ENCODE measurements at regions not wholly inside any gene's neighbourhood (a gene's known extent, or its start where the extent isn't known, plus 50 kb on each side); places are given as distances from the start of the nearest gene placed in this dataset.

DNA sequence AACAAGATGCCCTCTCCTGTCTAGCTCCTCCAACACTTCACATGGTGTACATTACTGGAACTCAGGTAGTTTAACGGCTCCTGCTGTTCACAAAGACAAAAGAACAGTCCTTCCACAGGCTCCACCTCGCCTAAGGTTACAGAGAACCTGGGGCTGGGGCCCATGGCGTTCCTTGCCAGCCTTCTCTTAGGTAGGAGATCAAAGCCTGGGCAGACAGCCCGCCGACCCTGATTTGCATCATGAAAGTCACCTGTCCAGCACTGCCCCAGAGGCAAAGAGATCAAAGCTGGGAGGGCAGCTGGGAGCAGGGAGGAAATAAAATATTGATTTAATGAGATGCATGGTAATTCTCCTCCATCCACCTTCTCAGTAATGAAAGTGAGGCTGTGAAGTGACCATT, 115.0 kb upstream of the SLIT3 start:
- Histone ChIP-seq H3K79me2 (ENCODE audit: control insufficient read depth, insufficient read depth, low read length, unreplicated experiment) (no peaks in the 10 kb centered on the region), H3K4me3 (ENCODE audit: low read depth, low read length) (no peak overlapping the region), H3K27ac (ENCODE audit: low read depth, low read length) (no peak overlapping the region), H2AFZ (ENCODE audit: low read length, unreplicated experiment) (no peak overlapping the region), H3K4me1 (ENCODE audit: control insufficient read depth, insufficient read depth, low read length, unreplicated experiment) (peaks cover 43% of the 10 kb centered on the region), H3K27me3 (ENCODE audit: insufficient read depth, low read length) (no peaks in the 10 kb centered on the region), H3K36me3 (ENCODE audit: insufficient read depth, low read length) (no peaks in the 10 kb centered on the region)

DNA sequence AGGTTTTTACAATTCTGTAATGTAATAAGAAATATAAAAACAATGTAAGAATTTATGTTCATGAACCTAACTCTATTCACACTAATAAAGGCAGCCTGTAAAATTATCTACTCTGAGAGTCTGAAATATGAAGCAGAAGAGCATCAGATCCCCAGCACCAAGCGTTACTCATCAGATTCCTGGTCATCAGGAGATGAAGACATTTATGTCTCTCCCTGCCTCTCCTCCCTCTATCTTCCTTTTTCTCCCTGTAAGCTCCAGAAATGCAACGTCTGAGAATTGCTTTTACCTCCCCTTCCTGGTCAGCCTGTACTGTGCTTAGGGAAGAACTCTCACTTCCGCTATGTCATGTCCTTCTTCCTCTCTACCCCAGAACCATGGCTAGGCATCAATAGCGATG, 114.4 kb upstream of the SLIT3 start:
- H3K4me3 ChIP-seq (ENCODE audit: low read depth, low read length): no peak overlapping the region
- H3K79me2 ChIP-seq (ENCODE audit: control insufficient read depth, insufficient read depth, low read length, unreplicated experiment): no peaks in the 10 kb centered on the region
- H3K27me3 ChIP-seq (ENCODE audit: insufficient read depth, low read length): no peaks in the 10 kb centered on the region
- no peak overlapping the region for H3K27ac ChIP-seq (ENCODE audit: low read depth, low read length)
- no peaks in the 10 kb centered on the region for H3K36me3 ChIP-seq (ENCODE audit: insufficient read depth, low read length)
- no peak overlapping the region for H2AFZ ChIP-seq (ENCODE audit: low read length, unreplicated experiment)
- H3K4me1 ChIP-seq (ENCODE audit: control insufficient read depth, insufficient read depth, low read length, unreplicated experiment): peaks cover 43% of the 10 kb centered on the region

DNA sequence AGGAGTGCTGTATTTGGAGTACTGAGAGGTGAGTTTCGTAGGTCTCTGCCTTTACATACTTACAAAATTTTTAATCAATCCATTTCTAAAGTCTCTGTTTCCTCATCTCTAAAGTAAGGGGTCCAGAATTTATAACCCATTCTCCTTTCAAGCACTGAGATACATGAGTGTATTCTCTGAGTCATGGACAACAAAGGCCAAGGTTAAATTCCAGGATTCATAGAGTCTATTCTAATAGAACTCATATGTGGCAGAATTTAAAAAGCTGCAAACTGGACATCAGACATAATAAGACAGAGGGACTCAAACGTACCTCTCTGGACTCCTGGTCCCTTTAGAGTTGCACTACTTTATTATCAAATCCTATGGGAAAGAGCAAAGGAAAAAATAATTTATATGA, 112.5 kb upstream of the SLIT3 start:
- Histone ChIP-seq H3K4me3 (ENCODE audit: low read depth, low read length) (no peak overlapping the region), H3K27ac (ENCODE audit: low read depth, low read length) (no peak overlapping the region), H3K4me1 (ENCODE audit: control insufficient read depth, insufficient read depth, low read length, unreplicated experiment) (peaks cover 43% of the 10 kb centered on the region)

DNA sequence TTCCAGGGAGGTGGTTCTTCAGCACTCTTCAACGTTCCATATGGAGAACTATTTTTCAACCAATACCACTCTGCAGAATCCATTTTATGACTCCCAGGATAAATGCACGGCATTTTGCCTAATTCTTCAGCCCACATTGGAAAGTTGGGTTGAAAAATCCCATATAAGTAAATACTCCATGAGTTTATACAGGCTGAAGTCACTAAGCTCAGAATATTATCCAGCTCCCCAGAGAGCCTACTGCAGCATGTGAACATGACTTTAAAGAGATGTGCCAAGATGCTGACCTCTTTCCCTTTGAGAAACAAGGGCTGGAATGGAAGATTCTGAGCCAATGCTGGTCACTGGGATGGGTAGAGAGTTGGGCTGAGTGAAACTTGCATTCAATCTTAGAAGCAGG, 111.9 kb upstream of the SLIT3 start:
- Histone ChIP-seq H3K27me3 (ENCODE audit: insufficient read depth, low read length) (no peaks in the 10 kb centered on the region), H3K4me3 (ENCODE audit: low read depth, low read length) (no peak overlapping the region), H3K4me1 (ENCODE audit: control insufficient read depth, insufficient read depth, low read length, unreplicated experiment) (peaks cover 43% of the 10 kb centered on the region), H2AFZ (ENCODE audit: low read length, unreplicated experiment) (no peak overlapping the region), H3K27ac (ENCODE audit: low read depth, low read length) (no peak overlapping the region), H3K36me3 (ENCODE audit: insufficient read depth, low read length) (no peaks in the 10 kb centered on the region), H3K79me2 (ENCODE audit: control insufficient read depth, insufficient read depth, low read length, unreplicated experiment) (no peaks in the 10 kb centered on the region)

More for the DNA sequence above, 112.5 kb upstream of the SLIT3 start:
- no peaks in the 10 kb centered on the region for H3K79me2 ChIP-seq (ENCODE audit: control insufficient read depth, insufficient read depth, low read length, unreplicated experiment)
- H2AFZ ChIP-seq (ENCODE audit: low read length, unreplicated experiment): no peak overlapping the region
- H3K27me3 ChIP-seq (ENCODE audit: insufficient read depth, low read length): no peaks in the 10 kb centered on the region
- no peaks in the 10 kb centered on the region for H3K36me3 ChIP-seq (ENCODE audit: insufficient read depth, low read length)

DNA sequence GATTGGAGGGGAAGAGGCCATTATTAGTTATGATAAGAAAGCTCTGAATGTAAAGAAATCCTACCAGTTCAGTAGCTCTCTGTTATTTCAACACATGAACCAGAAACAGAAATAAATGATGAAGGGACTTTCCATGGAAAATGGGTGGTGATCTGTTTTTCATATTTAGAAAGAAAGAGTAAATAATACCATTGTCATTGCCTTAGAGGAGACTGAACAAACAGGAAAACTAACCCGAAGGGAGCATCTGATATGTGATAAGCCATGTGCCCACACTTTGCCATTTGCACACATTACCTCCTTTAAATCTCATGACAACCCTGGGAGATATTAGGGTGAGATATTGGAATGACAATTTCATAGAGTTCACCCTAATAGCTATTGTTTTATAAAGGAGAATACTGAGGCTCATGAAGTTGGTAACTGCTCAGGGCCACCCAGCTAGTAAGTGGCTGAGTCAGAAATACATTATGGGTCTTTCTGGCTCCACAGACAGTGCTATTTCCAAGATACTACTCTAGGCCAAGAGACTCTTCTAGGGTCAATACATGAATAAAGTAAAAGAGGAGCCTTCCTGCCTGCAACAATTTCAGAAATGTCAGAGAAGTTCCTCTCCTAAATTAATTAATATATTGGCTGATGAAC, 111.0 kb upstream of the SLIT3 start:
- peaks cover 35% of the 10 kb centered on the region for H3K4me1 ChIP-seq (ENCODE audit: control insufficient read depth, insufficient read depth, low read length, unreplicated experiment)
- H3K79me2 ChIP-seq (ENCODE audit: control insufficient read depth, insufficient read depth, low read length, unreplicated experiment): no peaks in the 10 kb centered on the region
- H3K27ac ChIP-seq (ENCODE audit: low read depth, low read length): no peak overlapping the region
- no peak overlapping the region for H3K4me3 ChIP-seq (ENCODE audit: low read depth, low read length)
- no peak overlapping the region for H2AFZ ChIP-seq (ENCODE audit: low read length, unreplicated experiment)
- no peaks in the 10 kb centered on the region for H3K36me3 ChIP-seq (ENCODE audit: insufficient read depth, low read length)
- H3K27me3 ChIP-seq (ENCODE audit: insufficient read depth, low read length): no peaks in the 10 kb centered on the region

DNA sequence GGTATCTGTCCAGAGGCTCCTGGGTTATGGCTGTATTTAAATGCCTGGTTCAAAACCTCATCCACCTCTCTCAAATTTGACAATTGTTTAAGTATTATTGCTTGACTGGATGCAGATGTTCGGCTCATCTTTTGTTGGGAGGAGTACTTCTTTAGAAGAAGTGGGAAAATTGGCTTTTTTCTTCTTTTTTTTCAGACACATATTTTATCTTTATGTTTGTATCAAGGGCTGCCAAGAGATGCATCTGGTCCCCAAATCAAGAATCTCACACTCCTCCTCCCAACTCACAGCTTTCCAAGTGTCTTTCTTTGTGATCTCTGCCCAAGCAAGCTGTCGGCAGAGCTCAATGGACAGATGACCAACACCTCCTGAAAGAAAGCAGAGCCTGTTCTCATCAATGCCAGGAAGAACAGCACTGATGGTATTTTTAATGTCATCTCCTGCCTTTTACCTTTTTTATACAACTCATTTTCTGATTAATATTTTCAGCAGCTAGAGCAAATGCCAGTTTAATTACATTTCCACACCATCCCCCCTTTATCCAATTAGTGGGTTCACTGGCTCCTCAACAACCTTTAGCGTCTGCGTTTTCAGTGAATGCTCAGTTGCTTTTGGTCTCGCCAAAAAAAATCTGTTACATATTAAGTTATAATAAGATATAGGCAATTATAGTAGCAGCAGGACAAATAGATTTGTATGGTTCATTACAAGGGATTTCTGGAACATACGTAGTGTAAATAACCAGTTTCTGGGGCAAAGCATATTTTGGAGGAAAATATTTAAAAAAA, 110.3 kb upstream of the SLIT3 start:
- Histone ChIP-seq H3K27ac (ENCODE audit: low read depth, low read length) (no peak overlapping the region), H3K79me2 (ENCODE audit: control insufficient read depth, insufficient read depth, low read length, unreplicated experiment) (no peaks in the 10 kb centered on the region), H3K4me1 (ENCODE audit: control insufficient read depth, insufficient read depth, low read length, unreplicated experiment) (peaks cover 30% of the 10 kb centered on the region), H3K36me3 (ENCODE audit: insufficient read depth, low read length) (no peaks in the 10 kb centered on the region), H2AFZ (ENCODE audit: low read length, unreplicated experiment) (no peak overlapping the region), H3K27me3 (ENCODE audit: insufficient read depth, low read length) (no peaks in the 10 kb centered on the region), H3K4me3 (ENCODE audit: low read depth, low read length) (no peak overlapping the region)

DNA sequence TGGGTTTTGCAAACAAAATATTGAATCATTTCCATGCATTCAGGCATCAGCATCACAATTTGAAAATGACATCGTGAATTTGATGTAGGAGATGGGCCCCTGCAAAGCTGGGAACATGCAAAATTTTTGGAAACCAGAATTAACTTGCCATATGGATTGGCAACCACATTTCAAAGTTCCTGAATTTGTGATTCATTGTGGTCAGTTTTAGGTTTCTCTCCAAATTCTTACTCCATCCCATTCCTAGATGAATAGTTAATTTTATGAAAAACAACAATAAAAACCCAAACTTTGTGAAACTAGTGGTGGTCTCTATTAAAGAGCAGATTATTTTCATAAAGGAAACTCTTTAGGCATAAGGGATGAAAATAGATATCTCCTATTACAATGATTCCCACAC, 107.8 kb upstream of the SLIT3 start:
- H3K79me2 ChIP-seq (ENCODE audit: control insufficient read depth, insufficient read depth, low read length, unreplicated experiment): no peaks in the 10 kb centered on the region

DNA sequence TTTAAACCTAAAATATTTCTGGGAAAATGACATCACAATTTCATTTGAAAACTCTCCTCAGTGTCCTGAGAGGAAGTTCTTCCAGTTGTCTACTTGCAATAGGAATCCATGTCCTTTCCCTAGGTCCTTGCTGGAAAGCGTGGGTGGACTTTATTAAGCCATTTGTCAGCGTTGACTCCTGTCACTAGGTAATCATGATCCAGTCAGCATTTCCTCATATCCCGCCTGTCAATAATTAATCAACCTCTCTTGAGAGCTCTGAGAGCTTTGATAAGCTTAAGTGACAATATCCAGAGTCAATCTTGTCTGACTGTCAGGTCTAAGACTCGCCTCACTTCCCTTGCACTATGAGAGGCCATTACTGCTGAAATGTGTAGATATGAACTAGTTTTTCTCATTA, 107.2 kb upstream of the SLIT3 start:
- Histone ChIP-seq H3K4me3 (ENCODE audit: low read depth, low read length) (no peak overlapping the region), H3K79me2 (ENCODE audit: control insufficient read depth, insufficient read depth, low read length, unreplicated experiment) (no peaks in the 10 kb centered on the region), H3K27me3 (ENCODE audit: insufficient read depth, low read length) (no peaks in the 10 kb centered on the region), H3K36me3 (ENCODE audit: insufficient read depth, low read length) (no peaks in the 10 kb centered on the region), H3K4me1 (ENCODE audit: control insufficient read depth, insufficient read depth, low read length, unreplicated experiment) (peaks cover 14% of the 10 kb centered on the region), H2AFZ (ENCODE audit: low read length, unreplicated experiment) (no peak overlapping the region), H3K27ac (ENCODE audit: low read depth, low read length) (no peak overlapping the region)

More for the DNA sequence above, 107.8 kb upstream of the SLIT3 start:
- Histone ChIP-seq H2AFZ (ENCODE audit: low read length, unreplicated experiment) (no peak overlapping the region), H3K27ac (ENCODE audit: low read depth, low read length) (no peak overlapping the region), H3K36me3 (ENCODE audit: insufficient read depth, low read length) (no peaks in the 10 kb centered on the region), H3K4me3 (ENCODE audit: low read depth, low read length) (no peak overlapping the region), H3K4me1 (ENCODE audit: control insufficient read depth, insufficient read depth, low read length, unreplicated experiment) (peaks cover 20% of the 10 kb centered on the region), H3K27me3 (ENCODE audit: insufficient read depth, low read length) (no peaks in the 10 kb centered on the region)

DNA sequence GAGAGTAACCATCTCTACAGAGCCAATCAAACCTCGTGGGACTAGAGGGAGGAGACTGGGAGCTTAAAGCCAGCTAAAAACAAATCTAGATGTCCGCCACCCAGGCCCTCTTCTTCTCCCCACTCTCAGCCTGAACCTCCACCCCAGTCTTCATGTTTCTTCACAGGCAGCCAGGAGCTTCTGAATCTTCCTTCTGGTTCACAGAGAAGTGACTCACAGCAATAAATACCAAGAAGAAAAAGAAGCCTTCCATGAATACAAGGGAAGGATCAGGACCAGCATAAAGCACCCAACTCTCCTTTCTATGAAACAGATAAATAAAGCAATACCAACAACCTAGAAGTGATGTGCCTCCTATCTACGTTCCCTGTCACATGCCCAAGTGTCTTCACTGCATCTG, 103.3 kb upstream of the SLIT3 start:
- Histone ChIP-seq H3K79me2 (ENCODE audit: control insufficient read depth, insufficient read depth, low read length, unreplicated experiment) (no peaks in the 10 kb centered on the region), H3K27ac (ENCODE audit: low read depth, low read length) (no peak overlapping the region), H2AFZ (ENCODE audit: low read length, unreplicated experiment) (no peak overlapping the region), H3K36me3 (ENCODE audit: insufficient read depth, low read length) (no peaks in the 10 kb centered on the region), H3K4me3 (ENCODE audit: low read depth, low read length) (no peak overlapping the region), H3K27me3 (ENCODE audit: insufficient read depth, low read length) (no peaks in the 10 kb centered on the region), H3K4me1 (ENCODE audit: control insufficient read depth, insufficient read depth, low read length, unreplicated experiment) (no peaks in the 10 kb centered on the region)

DNA sequence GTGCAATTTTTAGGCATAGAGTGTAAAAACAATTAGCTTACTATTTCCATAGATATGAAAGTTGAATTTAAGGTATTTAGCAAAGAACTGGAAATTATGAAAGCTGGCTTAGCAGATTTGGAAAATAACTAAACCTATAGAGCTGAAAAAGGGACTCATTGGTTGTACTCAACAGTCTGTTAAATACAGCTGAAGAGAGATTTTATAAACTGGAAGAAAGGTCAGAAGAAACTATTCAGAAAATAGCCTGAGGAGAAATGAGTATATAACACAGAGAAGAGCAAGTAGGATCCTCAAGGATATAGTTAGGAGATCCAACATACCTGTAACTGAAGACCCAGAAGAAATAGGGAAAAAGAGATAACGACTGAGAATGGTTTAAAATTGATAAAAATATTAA, 97.6 kb upstream of the SLIT3 start:
- H2AFZ ChIP-seq (ENCODE audit: low read length, unreplicated experiment): no peak overlapping the region
- H3K27ac ChIP-seq (ENCODE audit: low read depth, low read length): no peak overlapping the region
- H3K79me2 ChIP-seq (ENCODE audit: control insufficient read depth, insufficient read depth, low read length, unreplicated experiment): no peaks in the 10 kb centered on the region
- H3K4me3 ChIP-seq (ENCODE audit: low read depth, low read length): no peak overlapping the region
- no peaks in the 10 kb centered on the region for H3K4me1 ChIP-seq (ENCODE audit: control insufficient read depth, insufficient read depth, low read length, unreplicated experiment)
- no peaks in the 10 kb centered on the region for H3K36me3 ChIP-seq (ENCODE audit: insufficient read depth, low read length)
- H3K27me3 ChIP-seq (ENCODE audit: insufficient read depth, low read length): no peaks in the 10 kb centered on the region

DNA sequence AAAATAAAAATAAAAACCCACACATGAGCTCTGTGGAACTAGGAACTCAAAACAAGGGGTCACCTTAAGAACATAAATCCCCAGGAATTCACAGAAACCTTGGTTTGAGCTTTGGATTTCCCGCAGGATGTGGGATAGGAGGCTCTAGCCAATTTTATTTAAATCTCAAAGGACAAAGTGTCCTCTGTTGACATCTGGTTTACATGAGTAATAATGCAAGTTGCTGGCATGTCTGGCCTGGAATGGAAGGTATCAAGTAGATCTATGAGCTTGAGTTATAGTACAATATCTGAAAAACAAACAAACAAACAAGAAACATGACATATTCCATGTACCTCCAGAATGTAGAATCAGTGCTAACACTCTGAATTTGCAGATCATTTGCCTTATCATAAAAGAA, 94.2 kb upstream of the SLIT3 start:
- Histone ChIP-seq H3K27me3 (ENCODE audit: insufficient read depth, low read length) (peaks cover 14% of the 10 kb centered on the region; the same call in 1 of the 2 replicates), H3K79me2 (ENCODE audit: control insufficient read depth, insufficient read depth, low read length, unreplicated experiment) (no peaks in the 10 kb centered on the region), H2AFZ (ENCODE audit: low read length, unreplicated experiment) (no peak overlapping the region), H3K4me3 (ENCODE audit: low read depth, low read length) (no peak overlapping the region), H3K4me1 (ENCODE audit: control insufficient read depth, insufficient read depth, low read length, unreplicated experiment) (no peaks in the 10 kb centered on the region), H3K27ac (ENCODE audit: low read depth, low read length) (no peak overlapping the region), H3K36me3 (ENCODE audit: insufficient read depth, low read length) (no peaks in the 10 kb centered on the region)

Data from ACC112 (cell line).